ENCODE measurements at regions not wholly inside any gene's neighbourhood (a gene's known extent, or its start where the extent isn't known, plus 50 kb on each side); places are given as distances from the start of the nearest gene placed in this dataset.

- ChIA-PET CTCF (interaction anchor here (1.1 to 2.3 kb wide), 4 partner anchors 1321 to 1740 kb away, joined by 3 to 14 read pairs (median 6); no protein-coding TSS in a partner anchor), POLR2A (no interaction called here)
- Mint-ChIP-seq H3K4me3 (no peak overlapping the region), H3K4me1 (no peaks in the 10 kb centered on the region), H3K9me3 (peaks cover 9% of the 10 kb centered on the region), H3K27me3 (no peaks in the 10 kb centered on the region), H3K27ac (no peak overlapping the region), H3K36me3 (ENCODE audit: low read depth) (no peaks in the 10 kb centered on the region)
- TF ChIP-seq CTCF (IDR thresholded peaks at IDR 0.05), result no peak
- intact Hi-C loops (cut with micrococcal nuclease), result loop anchor here (1.0 to 5.0 kb wide), 2 partner anchors 756 to 1328 kb away; no protein-coding TSS in a partner anchor
- DNase-seq, result no peak
- ATAC-seq (ENCODE audit: low read depth), result no peak
Observed at GRCh38 chr5:12023614-12024241, 119.5 kb upstream of the CTNND2 start.

DNA sequence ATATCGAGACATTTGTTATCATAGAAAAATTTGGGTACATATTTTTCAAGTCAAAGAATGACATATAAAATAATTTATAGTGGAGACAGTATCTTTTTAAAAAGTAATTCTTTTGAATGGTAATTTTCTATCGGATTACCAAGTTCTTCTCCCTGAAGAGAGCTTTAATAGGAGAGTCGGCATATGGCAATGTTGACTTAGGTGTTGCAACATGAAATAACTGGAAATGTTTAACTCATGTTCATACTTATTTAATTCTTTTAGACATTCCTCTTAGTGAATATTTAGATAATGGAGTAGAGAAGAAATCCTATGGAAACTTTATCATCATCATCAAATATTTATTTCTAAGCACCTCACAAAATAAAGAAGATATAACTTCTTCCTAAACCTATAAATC is 118.2 kb upstream of the CTNND2 start:
- no peak for TF ChIP-seq CTCF (IDR thresholded peaks at IDR 0.05)
- Mint-ChIP-seq H3K4me3 (no peak overlapping the region), H3K9me3 (peaks cover 2% of the 10 kb centered on the region), H3K27me3 (no peaks in the 10 kb centered on the region), H3K4me1 (no peaks in the 10 kb centered on the region), H3K36me3 (ENCODE audit: low read depth) (no peaks in the 10 kb centered on the region), H3K27ac (no peak overlapping the region)
- ATAC-seq (ENCODE audit: low read depth) (no peak), DNase-seq (no peak)
- ChIA-PET POLR2A (no interaction called here), CTCF (no interaction called here)
- intact Hi-C loops (cut with micrococcal nuclease), result loop anchor here (5.0 kb wide), 1 partner anchor 755 kb away; no protein-coding TSS in a partner anchor

- Mint-ChIP-seq H3K4me1 (no peaks in the 10 kb centered on the region), H3K9me3 (no peaks in the 10 kb centered on the region), H3K4me3 (no peak overlapping the region), H3K36me3 (ENCODE audit: low read depth) (no peaks in the 10 kb centered on the region), H3K27me3 (no peaks in the 10 kb centered on the region), H3K27ac (no peak overlapping the region)
- DNase-seq (no peak), ATAC-seq (ENCODE audit: low read depth) (no peak)
- ChIA-PET CTCF (no interaction called here), POLR2A (no interaction called here)
- intact Hi-C loops (cut with micrococcal nuclease), result no loop called here
- TF ChIP-seq CTCF (IDR thresholded peaks at IDR 0.05), result no peak
Observed at GRCh38 chr5:12019306-12019705, 115.1 kb upstream of the CTNND2 start.

DNA sequence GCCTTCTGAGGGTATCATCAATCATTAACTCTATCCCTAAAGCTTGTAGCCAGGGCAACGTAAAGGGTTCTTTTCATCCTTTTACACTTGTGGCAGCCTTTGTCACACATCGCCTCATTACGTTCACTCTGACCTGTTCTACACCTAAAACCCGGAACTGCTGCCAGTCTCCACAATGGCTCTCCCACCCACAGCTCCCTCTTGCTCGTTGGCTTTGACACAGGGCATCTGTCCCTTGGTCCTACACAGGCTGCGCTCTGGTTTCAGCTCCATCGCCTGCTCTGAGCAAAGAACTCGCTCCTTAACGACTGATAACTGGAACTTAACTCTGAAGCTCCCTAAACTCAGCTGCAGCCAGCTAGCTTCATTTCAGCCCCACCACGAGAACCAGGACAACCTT is 112.8 kb upstream of the CTNND2 start:
- Mint-ChIP-seq H3K27me3 (no peaks in the 10 kb centered on the region), H3K27ac (no peak overlapping the region), H3K36me3 (ENCODE audit: low read depth) (no peaks in the 10 kb centered on the region), H3K4me1 (no peaks in the 10 kb centered on the region), H3K9me3 (no peaks in the 10 kb centered on the region), H3K4me3 (no peak overlapping the region)
- intact Hi-C loops (cut with micrococcal nuclease), result no loop called here
- DNase-seq, result no peak
- no peak for ATAC-seq (ENCODE audit: low read depth)
- TF ChIP-seq CTCF (IDR thresholded peaks at IDR 0.05), result no peak
- POLR2A ChIA-PET, result no interaction called here
- CTCF ChIA-PET, result no interaction called here

GRCh38 chr5:12016159-12016746 is 112.0 kb upstream of the CTNND2 start:
- ATAC-seq (ENCODE audit: low read depth) (no peak), DNase-seq (no peak)
- CTCF ChIA-PET, result no interaction called here
- intact Hi-C loops (cut with micrococcal nuclease), result no loop called here
- POLR2A ChIA-PET, result no interaction called here
- no peaks in the 10 kb centered on the region for H3K27me3 Mint-ChIP-seq
- H3K4me3 Mint-ChIP-seq, result no peak overlapping the region
- H3K4me1 Mint-ChIP-seq, result no peaks in the 10 kb centered on the region
- no peaks in the 10 kb centered on the region for H3K9me3 Mint-ChIP-seq
- H3K36me3 Mint-ChIP-seq (ENCODE audit: low read depth), result no peaks in the 10 kb centered on the region
- no peak overlapping the region for H3K27ac Mint-ChIP-seq
- TF ChIP-seq CTCF (IDR thresholded peaks at IDR 0.05), result no peak

All from activated B cell treated with CpG ODN at 0.5 μM for 24 hours (primary cell).